Stromal cell of bone marrow (primary cell): ENCODE measurements at regions not wholly inside any gene's neighbourhood (a gene's known extent, or its start where the extent isn't known, plus 50 kb on each side); places are given as distances from the start of the nearest gene placed in this dataset.
"Not testable (repeated sequence)": the region's sequence is repeated elsewhere in the genome, so short reads cannot be mapped to it uniquely, and the experiment has no call there.

Experiments used
- DNase-seq: peaks from one replicate; pipeline ENCODE4 v3.0.0-alpha.2; 2012; ENCODE audit warnings: low read depth

- DNase-seq = no peak
Observed at GRCh38 chr3:166663194-166663593, 716.9 kb downstream of the ZBBX start.

- no peak for DNase-seq
Observed at GRCh38 chr3:166661621-166662020, 718.5 kb downstream of the ZBBX start.

- DNase-seq = no peak
Observed at GRCh38 chr3:166660962-166661361, 719.1 kb downstream of the ZBBX start.

DNA sequence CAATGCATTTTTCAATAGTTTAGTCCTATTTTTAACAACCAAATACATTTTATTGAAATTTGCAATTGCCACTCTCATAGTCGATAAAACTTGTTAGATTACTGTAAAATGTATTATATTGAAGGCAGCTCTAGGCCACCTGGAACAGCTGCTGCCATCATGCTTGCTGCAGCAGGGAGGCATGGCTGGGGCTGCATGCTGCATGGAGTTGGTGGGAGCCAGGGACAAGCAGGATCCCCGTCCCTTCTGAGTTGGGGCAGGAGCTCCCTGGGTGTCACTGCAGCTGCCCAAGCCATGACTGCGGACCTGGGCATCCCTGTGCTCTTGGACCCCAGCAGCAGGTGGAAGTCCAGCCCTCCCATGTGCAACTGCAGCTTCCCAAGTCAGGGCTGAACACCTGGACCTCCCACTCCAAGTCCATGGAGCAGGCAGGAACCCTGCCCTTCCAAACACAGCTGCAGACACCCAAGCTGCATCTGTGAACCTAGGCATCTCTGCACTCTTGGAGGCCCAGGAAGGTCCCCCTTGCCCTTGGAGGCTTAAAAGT lies 742.0 kb downstream of the ZBBX start:
- no peak for DNase-seq

- DNase-seq = no peak
Observed at GRCh38 chr3:166634091-166634746, 745.9 kb downstream of the ZBBX start.

DNA sequence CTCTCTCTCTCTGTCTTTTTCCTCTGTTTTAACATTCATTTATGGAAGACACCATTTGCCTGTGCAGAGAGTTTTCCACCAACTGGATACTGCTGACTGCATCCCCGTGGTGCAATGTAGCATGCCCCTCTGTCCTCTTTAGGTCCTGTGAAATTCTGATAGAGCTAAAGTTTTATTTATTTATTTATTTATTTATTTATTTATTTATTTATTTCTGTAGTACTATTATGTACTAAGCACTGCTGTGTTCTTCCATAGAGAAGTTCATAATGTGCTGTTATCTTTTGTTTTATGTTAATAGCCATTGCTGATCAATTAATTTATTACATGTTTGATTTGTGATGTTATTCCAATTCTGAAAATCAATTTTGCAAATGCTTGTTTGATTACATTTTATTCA lies 749.9 kb downstream of the ZBBX start:
- DNase-seq = no peak

DNA sequence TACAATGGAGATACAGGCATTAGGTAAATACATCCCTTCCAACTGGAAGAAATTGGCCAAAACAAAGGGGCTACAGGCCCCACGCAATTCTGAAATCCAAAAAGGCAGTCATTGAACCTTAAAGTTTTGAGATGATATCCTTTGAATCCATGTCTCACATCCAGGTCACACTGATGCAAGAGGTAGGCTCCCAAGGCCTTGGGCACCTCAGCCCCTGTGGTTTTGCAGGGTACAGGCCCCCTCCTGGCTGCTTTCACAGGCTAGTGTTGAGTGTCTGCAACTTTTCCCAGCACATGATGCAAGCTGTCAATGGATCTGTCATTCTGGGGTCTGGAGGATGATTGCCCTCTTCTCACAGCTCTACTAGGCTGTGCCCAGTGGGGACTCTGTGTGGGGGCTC lies 766.7 kb downstream of the ZBBX start:
- no peak for DNase-seq

DNA sequence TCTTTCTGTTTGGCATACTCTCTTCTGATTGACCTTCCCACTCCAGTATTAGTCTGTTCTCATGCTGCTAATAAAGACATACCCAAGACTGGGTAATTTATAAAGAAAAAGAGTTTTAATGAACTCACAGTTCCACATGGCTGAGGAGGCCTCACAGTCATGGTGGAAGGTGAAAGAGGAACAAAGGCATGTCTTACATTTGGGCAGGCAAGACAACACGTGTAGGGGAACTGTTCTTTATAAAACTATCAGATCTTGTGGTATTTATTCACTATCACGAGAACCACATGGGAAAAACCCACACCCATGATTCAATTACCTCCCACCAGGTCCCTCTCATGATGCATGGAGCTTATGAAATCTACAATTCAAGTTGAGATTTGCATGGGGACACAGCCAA lies 767.3 kb downstream of the ZBBX start:
- DNase-seq = not testable (repeated sequence)

DNA sequence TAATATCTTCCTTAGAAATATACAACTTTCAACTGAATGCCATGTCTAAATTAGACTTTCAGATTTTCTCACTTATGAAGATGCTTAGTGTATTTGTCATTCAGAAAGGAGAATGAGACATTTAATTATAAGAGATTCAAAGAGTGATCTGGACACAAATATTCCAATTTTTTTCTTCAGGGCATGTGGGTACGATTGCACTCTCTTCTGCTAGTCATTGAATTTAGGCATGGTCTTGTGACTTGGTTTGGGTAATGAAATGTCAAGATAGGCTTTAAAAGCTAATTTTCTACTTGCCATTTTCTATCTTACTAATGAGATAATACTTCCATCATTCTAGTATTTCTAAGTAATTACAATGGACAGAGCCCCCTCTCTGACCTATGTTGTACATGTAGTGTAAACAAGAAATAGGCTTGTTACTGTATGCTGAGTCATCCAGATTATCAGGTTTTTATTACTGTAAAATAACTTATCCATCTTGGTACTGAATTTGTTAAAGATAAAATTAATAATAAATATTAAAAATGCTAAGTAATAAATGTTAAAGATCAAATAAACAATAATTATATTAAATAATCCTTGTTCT lies 770.8 kb upstream of the BCHE start:
- no peak for DNase-seq

- DNase-seq = no peak
Observed at GRCh38 chr3:166606988-166607387, 769.8 kb upstream of the BCHE start.

DNA sequence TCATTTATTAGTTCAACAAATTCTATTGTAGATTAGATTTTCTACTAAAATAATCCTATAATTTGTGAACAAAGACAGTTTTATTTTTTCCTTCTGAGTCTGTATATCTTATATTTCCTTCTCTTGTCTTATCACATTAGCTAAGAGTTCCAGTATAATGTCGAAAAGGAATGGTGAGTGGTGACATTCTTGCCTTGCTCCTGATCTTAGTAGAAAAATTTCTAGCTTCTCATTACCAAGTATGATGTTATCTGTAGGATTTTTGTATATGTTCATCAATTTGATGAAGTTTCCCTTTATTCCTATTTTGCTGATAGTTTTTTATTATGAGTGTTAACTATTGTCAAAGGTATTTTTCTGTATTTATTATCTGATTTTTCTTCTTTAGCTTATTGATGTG lies 756.6 kb upstream of the BCHE start:
- DNase-seq = no peak

DNA sequence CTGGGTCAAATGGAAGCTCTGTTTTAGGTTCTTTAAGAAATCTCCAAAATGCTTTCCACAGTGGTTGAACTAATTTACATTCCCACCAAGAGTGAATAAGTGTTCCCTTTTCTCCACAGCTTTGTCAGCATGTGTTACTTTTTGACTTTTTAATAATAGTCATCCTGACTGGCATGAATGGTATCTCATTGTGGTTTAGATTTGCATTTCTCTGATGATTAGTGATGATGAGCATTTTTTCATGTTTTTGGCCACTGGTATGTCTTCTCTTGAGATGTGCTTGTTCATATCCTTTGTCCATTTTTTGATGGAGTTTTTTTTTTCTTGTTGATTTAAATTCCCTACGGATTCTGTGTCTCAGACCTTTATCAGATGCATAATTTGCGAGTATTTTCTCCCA lies 745.0 kb upstream of the BCHE start:
- DNase-seq = no peak

GRCh38 chr3:166580561-166580960 lies 743.3 kb upstream of the BCHE start:
- no peak for DNase-seq

GRCh38 chr3:166575161-166575560 lies 737.9 kb upstream of the BCHE start:
- no peak for DNase-seq

DNA sequence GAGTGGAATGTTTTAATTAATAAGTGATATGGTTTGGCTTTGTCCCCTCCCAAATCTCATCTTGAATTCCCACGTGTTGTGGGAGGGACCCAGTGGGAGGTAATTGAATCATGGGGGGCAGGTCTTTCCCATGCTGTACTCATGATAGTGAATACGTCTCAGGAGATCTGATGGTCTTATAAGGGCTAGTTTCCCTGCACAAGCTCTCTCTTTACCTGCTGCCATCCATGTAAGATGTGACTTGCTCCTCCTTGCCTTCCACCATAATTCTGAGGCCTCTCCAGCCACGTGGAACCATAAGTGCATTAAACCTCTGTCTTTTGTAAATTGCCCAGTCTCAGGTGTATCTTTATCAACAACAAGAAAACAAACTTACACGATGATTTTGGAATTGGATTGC lies 734.5 kb upstream of the BCHE start:
- DNase-seq = not testable (repeated sequence)

DNA sequence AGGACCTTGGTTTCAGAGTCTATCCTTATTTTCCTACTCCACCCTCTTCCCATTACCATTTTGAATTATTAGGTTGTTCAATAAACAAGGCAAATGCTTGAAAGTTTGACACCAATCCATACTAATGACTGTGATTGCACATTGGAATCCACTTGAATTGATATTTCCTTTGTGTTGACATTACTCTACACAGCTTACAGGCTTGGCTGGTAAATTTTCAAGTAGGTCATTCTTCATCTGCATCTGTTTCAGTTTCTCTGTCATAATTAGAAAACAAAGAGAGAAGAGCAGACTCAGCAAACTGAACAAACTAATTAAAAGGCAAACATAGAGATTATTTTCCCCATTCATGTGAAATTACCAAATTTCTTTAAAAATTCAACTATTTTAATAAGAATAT lies 732.9 kb upstream of the BCHE start:
- no peak for DNase-seq

DNA sequence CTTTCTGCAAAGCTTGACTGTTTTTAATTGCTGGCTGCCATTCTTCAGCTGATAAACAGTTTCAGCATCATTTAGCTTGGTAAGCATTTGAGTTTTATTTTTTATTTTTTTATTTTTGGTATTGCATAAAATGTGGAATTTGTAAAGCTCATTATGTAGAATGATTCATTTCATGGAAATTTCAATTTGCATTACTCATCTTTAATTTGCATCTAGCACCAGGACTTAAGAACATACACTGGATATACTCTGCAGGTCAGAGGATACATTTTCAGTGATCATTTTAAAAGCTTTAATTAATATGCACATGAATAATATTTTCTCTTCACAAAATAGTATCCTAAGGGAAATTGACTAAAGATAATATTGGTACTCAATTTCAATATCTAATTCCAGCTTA lies 732.4 kb upstream of the BCHE start:
- DNase-seq = no peak

DNA sequence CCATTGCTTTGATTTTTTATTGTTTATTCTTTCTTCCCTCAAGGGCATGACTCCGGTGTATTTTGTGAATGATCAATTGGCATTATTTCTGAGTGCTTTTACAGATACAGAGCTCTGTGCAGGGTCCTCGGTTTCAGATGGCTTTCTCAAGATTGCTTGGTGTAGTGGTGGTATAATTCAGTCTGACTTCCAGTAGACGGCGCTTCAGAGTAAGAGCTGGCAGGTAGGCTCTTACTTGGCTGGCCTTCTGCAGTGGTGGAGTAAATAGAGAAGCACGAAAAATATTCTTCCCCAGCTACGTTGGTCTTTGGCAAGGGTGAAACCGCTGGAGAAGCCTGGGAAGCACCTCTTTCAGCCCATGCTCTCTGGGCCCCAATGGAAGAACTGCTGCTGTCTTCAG lies 723.0 kb upstream of the BCHE start:
- DNase-seq = no peak

DNA sequence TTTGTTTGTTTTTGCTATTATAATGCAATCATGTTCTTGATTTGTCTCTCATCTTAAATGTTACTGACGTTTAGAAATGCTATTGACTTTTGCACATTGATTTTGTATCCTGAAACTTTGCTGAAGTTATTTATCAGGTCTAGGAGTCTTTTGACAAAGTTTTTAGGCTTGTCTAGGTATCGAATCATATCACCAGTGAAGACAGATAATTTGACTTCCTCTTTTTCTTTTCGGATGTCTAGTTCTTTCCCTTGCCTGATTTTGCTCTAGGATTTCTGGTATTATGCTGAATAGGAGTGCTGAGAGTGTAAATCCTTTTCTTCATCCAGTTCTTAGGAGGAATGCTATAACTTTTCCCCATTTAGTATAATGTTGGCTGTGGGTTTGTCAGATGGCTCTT lies 719.7 kb upstream of the BCHE start:
- no peak for DNase-seq

- no peak for DNase-seq
Observed at GRCh38 chr3:166554023-166554422, 716.8 kb upstream of the BCHE start.

DNA sequence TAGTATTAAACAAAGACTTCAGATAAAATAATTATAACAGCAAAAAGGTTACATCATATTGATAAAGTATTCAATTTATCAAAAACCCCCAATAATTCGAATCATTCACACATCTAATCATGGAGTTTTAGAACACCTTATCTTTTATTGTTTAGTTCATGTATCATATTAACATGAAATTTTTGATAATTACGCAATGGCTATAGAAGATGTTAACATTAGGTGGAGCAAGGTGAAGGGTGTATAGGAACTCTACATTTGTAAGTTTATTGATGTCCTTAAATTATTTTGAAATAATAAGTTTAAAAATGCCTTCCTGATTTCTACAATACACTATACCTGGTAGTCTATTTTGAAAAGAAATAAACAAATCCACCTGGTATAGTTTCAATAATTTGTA lies 696.5 kb upstream of the BCHE start:
- DNase-seq = no peak

DNA sequence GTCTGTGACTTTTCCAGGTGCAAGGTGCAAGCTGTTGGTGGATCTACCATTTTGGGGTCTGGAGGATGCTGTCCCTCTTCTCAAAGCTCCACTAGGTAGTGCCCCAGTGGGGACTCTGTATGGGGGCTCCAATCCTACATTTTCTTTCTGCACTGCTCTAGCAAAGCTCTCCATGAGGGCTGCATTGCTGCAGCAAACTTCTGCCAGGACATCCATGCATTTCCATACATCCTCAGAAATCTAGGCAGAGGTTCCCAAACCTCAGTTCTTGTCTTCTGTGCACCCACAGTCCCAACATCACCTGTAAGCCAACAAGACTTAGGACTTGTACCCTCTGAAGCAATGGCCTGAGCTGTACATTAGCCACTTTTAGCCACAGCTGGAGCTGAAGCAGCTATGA lies 694.5 kb upstream of the BCHE start:
- no peak for DNase-seq

DNA sequence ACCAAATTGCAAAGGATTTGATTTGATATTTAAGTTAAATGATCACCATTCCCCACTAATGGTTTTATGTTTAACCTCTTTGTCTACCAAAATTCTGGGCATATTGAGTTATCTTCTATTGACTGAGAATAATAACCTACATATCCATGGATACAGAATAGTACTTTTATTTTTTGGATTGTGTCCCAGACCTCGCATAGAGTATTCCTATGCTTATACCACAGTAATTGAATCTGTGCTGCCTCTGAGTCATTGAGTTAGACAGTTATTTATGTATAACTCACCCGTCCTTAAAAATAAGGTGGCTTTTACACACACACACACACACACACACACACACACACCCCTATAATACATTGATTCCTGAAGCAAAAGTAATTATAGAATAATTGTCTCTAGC lies 690.1 kb upstream of the BCHE start:
- DNase-seq = no peak

DNA sequence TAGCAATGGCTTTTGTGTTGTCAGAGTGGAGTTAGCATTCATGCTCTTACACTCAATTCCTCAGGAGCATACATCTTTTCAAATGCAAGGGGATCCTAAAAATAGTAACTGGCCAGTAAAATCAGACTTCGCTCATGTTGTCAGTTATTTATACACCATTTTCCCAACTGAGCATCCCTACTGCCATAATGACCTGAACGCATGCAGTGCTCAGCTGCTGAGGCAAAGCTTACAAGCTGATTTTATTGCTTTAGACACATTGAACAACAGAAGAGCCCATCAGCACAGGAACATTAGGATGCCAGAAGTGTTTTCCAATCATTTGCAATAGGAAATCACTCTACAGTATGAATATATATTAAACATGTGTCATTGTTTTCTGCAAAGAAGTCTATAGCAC lies 689.7 kb upstream of the BCHE start:
- DNase-seq = no peak
